B cell (primary cell): ENCODE measurements at regions not wholly inside any gene's neighbourhood (a gene's known extent, or its start where the extent isn't known, plus 50 kb on each side); places are given as distances from the start of the nearest gene placed in this dataset.

ENCODE experiments used
- ATAC-seq: fragments of 200-7000 bp; cut with Tn5 transposase; one replicate; pipeline ENCODE4 v1.10.0; 2021; ENCODE audit warnings: low read depth, mild to moderate bottlenecking, moderate number of reproducible peaks, moderate library complexity
- CTCF ChIA-PET: fragments of 350-600 bp; sonication (Branson Sonifier 250); formaldehyde crosslinking; loops from one replicate; lab custom pipeline; 2021; ENCODE audit warnings: antibody characterized with exemption, inconsistent platforms; lab: Charles Lee
- POLR2A ChIA-PET: fragments of 350-600 bp; sonication (Branson Sonifier 250); formaldehyde crosslinking; loops from one replicate; lab custom pipeline; 2021; ENCODE audit warnings: antibody characterized with exemption; lab: Charles Lee
- DNase-seq: peaks from one replicate; pipeline ENCODE4 v3.0.0; 2013
- H2AFZ ChIP-seq: 2 replicates; pipeline ENCODE4 v1.6.1; 2012; ENCODE audit warnings: mild to moderate bottlenecking, low read depth, low read length; ENCODE audit not compliant: insufficient read depth, poor library complexity, severe bottlenecking
- H3K27ac ChIP-seq, 2 donors: 1 replicate in 1 of 2; 2 replicates in 1 of 2; pipeline ENCODE4 v1.5.1; 2012 to 2013; ENCODE audit warnings: low read length in 2 of 2, mild to moderate bottlenecking in 2 of 2, moderate library complexity in 1 of 2
- H3K27me3 ChIP-seq, 4 experiments: fragments of 200-600 bp in 1 of 4; sonication (generic) in 1 of 4; replicated peaks in 1 of 4; 1 replicate in 2 of 4; 2 replicates in 2 of 4; pipeline versions ENCODE4 v1.6.1 to v1.7.0; 2013 to 2016; ENCODE audit warnings: low read length in 3 of 4, mild to moderate bottlenecking in 2 of 4, mixed read lengths in 1 of 4, moderate library complexity in 1 of 4; ENCODE audit not compliant: insufficient read depth in 4 of 4, control insufficient read depth in 3 of 4; ENCODE audit errors: control extremely low read depth in 1 of 4
- H3K36me3 ChIP-seq, 2 experiments: replicated peaks in 1 of 2; 1 replicate in 1 of 2; 2 replicates in 1 of 2; pipeline versions ENCODE4 v1.6.1 to v1.7.1; 2013; ENCODE audit warnings: low read length in 1 of 2; ENCODE audit not compliant: insufficient read depth in 2 of 2, control insufficient read depth in 1 of 2; ENCODE audit errors: control extremely low read depth in 1 of 2, extremely low read depth in 1 of 2
- H3K4me1 ChIP-seq, 2 donors: fragments of 200-600 bp in 1 of 2; sonication (generic) in 1 of 2; 1 replicate in 1 of 2; 2 replicates in 1 of 2; pipeline versions ENCODE4 v1.5.1 to v1.6.1; 2013 to 2017; ENCODE audit warnings: low read length in 2 of 2; ENCODE audit not compliant: control insufficient read depth in 2 of 2, insufficient read depth in 2 of 2
- H3K4me2 ChIP-seq: replicated peaks from 2 replicates; pipeline ENCODE3; 2012; ENCODE audit warnings: mild to moderate bottlenecking, low read depth, low read length; ENCODE audit not compliant: poor library complexity, severe bottlenecking
- H3K4me3 ChIP-seq, 5 experiments: fragments of 200-600 bp in 1 of 5; sonication (generic) in 1 of 5; 1 replicate in 3 of 5; 2 replicates in 2 of 5; pipeline versions ENCODE4 v1.5.1 to v1.7.0; 2011 to 2016; ENCODE audit warnings: low read length in 4 of 5, mild to moderate bottlenecking in 4 of 5, low read depth in 2 of 5, control low read depth in 1 of 5, moderate library complexity in 1 of 5; ENCODE audit not compliant: insufficient read depth in 1 of 5; ENCODE audit errors: control extremely low read depth in 1 of 5, extremely low read depth in 1 of 5
- H3K79me2 ChIP-seq: fragments of 200-600 bp; sonication (generic); one replicate; pipeline ENCODE4 v1.6.0; 2016; ENCODE audit warnings: low read length; ENCODE audit not compliant: control insufficient read depth, insufficient read depth
- H3K9ac ChIP-seq: fragments of 200-600 bp; sonication (generic); 2 replicates; pipeline ENCODE4 v1.6.1; 2017; ENCODE audit warnings: mild to moderate bottlenecking, low read length, moderate library complexity
- H3K9me3 ChIP-seq, 3 donors: one replicate each; pipeline versions ENCODE4 v1.6.1 to v1.7.1; 2013; ENCODE audit warnings: low read length in 2 of 3; ENCODE audit not compliant: control insufficient read depth in 2 of 3, insufficient read depth in 1 of 3; ENCODE audit errors: control extremely low read depth in 1 of 3
- H4K20me1 ChIP-seq: 2 replicates; pipeline ENCODE4 v1.6.0; 2012; ENCODE audit warnings: mild to moderate bottlenecking, low read length; ENCODE audit not compliant: insufficient read depth, control insufficient read depth, poor library complexity, severe bottlenecking
- H3K27ac Mint-ChIP-seq: one replicate; pipeline ENCODE4 v1.8.0; 2021; ENCODE audit warnings: mixed read lengths
- H3K27me3 Mint-ChIP-seq: one replicate; pipeline ENCODE4 v1.8.0; 2021; ENCODE audit warnings: mixed read lengths
- H3K4me1 Mint-ChIP-seq: one replicate; pipeline ENCODE4 v1.8.0; 2021; ENCODE audit warnings: mixed read lengths
- H3K4me3 Mint-ChIP-seq: one replicate; pipeline ENCODE4 v1.8.0; 2021; ENCODE audit warnings: mixed read lengths
- H3K9me3 Mint-ChIP-seq: one replicate; pipeline ENCODE4 v1.8.0; 2022; ENCODE audit warnings: mixed read lengths; ENCODE audit not compliant: insufficient read depth
- EZH2 ChIP-seq: IDR thresholded peaks from 2 replicates; pipeline ENCODE4 v1.6.1; 2012; ENCODE audit warnings: borderline replicate concordance, low read depth, mild to moderate bottlenecking, moderate library complexity, low read length; ENCODE audit not compliant: insufficient read depth, poor library complexity, severe bottlenecking
- WGBS: methylation state at CpG from one replicate; pipeline ENCODE4 v1.1.5; 2013; ENCODE audit warnings: missing lambda C conversion rate; ENCODE audit not compliant: insufficient coverage; 5-methylcytosine and 5-hydroxymethylcytosine counted together
- intact Hi-C: fragments of 100-400 bp; cut with micrococcal nuclease; formaldehyde crosslinking; loops from one replicate; pipeline ENCODE4 v1.10.0; 2022
- TF ChIP-seq, protein P1 (sequence below): fragments of 200-600 bp; IDR thresholded peaks from one replicate; pipeline ENCODE4 v1.8.0; 2022; ENCODE audit warnings: antibody characterized with exemption, mild to moderate bottlenecking

DNA sequence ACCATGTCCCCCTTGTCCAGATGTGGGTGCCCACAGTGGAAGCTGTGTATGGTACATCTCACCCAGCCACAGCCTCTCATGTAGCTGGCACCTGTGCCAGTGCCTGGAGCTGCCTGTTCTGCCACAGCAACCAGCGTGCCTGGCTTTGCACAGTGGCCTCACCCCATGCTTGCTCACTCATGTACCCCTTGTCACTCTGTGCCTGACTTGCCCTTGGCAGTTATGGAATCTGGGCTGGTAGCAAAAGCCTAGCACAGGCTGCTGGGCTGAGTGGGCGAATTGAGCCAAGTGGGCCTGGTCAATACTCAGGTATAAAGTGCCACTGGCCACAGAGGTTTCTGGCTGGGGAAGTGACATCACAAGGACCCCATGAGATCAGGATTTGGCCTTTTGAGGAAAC lies 264.2 kb downstream of the INSC start:
- no peaks in the 10 kb centered on the region for H4K20me1 ChIP-seq
- no peak overlapping the region for H3K27ac ChIP-seq
- Mint-ChIP-seq H3K4me3 (no peak overlapping the region), H3K9me3 (no peaks in the 10 kb centered on the region), H3K4me1 (no peaks in the 10 kb centered on the region), H3K27ac (no peak overlapping the region), H3K27me3 (no peaks in the 10 kb centered on the region)
- WGBS: 71% methylated on average over 1 of the region's 2 CpGs
- H2AFZ ChIP-seq: no peak overlapping the region
- no peak overlapping the region for H3K9ac ChIP-seq
- ChIA-PET POLR2A (no interaction called here), CTCF (no interaction called here)
- H3K27me3 ChIP-seq: no peaks in the 10 kb centered on the region
- DNase-seq (no peak), ATAC-seq (no peak)
- H3K79me2 ChIP-seq: no peaks in the 10 kb centered on the region
- intact Hi-C loops: no loop called here
- TF ChIP-seq, protein P1, sequence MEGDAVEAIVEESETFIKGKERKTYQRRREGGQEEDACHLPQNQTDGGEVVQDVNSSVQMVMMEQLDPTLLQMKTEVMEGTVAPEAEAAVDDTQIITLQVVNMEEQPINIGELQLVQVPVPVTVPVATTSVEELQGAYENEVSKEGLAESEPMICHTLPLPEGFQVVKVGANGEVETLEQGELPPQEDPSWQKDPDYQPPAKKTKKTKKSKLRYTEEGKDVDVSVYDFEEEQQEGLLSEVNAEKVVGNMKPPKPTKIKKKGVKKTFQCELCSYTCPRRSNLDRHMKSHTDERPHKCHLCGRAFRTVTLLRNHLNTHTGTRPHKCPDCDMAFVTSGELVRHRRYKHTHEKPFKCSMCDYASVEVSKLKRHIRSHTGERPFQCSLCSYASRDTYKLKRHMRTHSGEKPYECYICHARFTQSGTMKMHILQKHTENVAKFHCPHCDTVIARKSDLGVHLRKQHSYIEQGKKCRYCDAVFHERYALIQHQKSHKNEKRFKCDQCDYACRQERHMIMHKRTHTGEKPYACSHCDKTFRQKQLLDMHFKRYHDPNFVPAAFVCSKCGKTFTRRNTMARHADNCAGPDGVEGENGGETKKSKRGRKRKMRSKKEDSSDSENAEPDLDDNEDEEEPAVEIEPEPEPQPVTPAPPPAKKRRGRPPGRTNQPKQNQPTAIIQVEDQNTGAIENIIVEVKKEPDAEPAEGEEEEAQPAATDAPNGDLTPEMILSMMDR: no peak
- TF ChIP-seq EZH2: no peak
- no peaks in the 10 kb centered on the region for H3K4me1 ChIP-seq
- H3K4me2 ChIP-seq: no peak overlapping the region
- no peaks in the 10 kb centered on the region for H3K36me3 ChIP-seq
- H3K4me3 ChIP-seq: no peak overlapping the region
- H3K9me3 ChIP-seq: peaks cover 0 to 12% (median 0%) of the 10 kb centered on the region in 3 donors

DNA sequence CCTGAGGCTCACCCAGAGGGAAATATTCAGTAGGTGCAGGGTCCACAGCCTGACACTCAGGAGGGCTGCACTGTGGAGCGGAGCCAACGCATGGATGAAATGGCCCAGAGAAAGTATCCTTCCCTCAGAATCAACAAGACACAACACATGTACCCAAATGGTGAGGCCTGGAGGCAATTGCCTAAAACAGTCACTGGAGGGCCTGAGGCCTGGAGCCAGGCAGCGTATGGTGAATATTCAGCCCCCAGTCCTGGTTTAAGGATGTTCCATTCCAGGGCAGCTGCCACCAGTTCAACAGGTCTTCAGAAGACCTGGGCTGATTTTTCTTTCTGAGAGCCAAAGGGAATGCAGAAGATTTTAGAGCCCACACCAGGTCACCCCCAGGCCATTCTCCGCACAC lies 264.8 kb downstream of the INSC start:
- Histone ChIP-seq H4K20me1 (no peaks in the 10 kb centered on the region), H3K4me1 (no peaks in the 10 kb centered on the region), H3K27me3 (no peaks in the 10 kb centered on the region), H2AFZ (no peak overlapping the region), H3K36me3 (no peaks in the 10 kb centered on the region), H3K9me3 (peaks cover 0 to 12% (median 0%) of the 10 kb centered on the region in 3 donors), H3K27ac (no peak overlapping the region), H3K4me2 (no peak overlapping the region), H3K79me2 (no peaks in the 10 kb centered on the region), H3K4me3 (no peak overlapping the region), H3K9ac (no peak overlapping the region)
- ATAC-seq (no peak), DNase-seq (no peak)
- 93% methylated on average over 4 of the region's 4 CpGs for WGBS
- POLR2A ChIA-PET: no interaction called here
- no peak for TF ChIP-seq EZH2
- TF ChIP-seq, protein P1: no peak
- no peaks in the 10 kb centered on the region for H3K4me1 Mint-ChIP-seq
- intact Hi-C loops: no loop called here
- no peaks in the 10 kb centered on the region for H3K27me3 Mint-ChIP-seq
- H3K9me3 Mint-ChIP-seq: no peaks in the 10 kb centered on the region
- H3K27ac Mint-ChIP-seq: no peak overlapping the region
- CTCF ChIA-PET: no interaction called here
- no peak overlapping the region for H3K4me3 Mint-ChIP-seq
